HG03066 (cell line): ENCODE measurements at regions not wholly inside any gene's neighbourhood (a gene's known extent, or its start where the extent isn't known, plus 50 kb on each side); places are given as distances from the start of the nearest gene placed in this dataset.

ENCODE experiments used
- ATAC-seq: cut with Tn5 transposase; IDR thresholded peaks from one replicate; pipeline ENCODE4 v1.9.1; 2021; ENCODE audit warnings: low read depth; ENCODE audit not compliant: unreplicated experiment

DNA sequence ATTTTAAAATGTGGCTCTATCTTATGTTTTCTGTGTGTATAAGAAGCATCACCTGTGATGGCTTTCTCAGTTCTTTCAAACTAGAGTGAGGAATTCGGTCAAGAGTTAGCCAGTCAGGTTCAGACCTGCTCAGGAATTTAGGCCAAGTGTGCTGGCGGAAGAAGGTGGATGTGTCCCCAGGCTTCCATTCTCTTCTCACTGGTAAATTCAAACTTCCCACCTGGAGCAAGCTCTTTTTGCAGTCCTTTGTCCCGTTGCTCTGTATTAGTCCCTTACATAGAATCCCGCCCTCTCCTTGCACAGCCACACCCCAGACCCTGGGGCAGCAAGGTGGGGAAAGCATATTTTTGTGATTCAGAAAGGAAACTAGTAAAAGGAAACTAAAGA lies 124.7 kb upstream of the PWP1 start:
- no peak for ATAC-seq

GRCh38 chr12:107564946-107565345 lies 120.7 kb upstream of the PWP1 start:
- no peak for ATAC-seq

DNA sequence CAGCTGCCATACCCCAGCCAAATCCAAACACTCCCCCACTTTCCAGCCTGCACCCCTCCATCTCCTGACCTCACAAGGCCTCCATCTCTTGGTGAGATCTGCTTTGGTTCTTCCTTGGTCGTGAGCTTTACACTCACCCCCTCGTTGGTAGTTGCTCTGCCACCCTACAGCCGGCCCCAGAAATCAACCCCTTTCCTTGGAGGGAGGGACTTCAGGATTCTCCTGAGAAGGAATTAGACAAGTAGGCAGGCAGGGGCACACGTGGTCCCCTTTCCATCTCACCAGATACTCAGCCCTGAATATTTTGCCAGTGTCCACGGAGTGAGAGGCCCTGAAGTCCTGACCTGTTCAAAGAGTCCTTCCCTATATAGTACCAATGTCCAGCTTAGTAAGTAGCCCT lies 120.0 kb upstream of the PWP1 start:
- ATAC-seq, result no peak

DNA sequence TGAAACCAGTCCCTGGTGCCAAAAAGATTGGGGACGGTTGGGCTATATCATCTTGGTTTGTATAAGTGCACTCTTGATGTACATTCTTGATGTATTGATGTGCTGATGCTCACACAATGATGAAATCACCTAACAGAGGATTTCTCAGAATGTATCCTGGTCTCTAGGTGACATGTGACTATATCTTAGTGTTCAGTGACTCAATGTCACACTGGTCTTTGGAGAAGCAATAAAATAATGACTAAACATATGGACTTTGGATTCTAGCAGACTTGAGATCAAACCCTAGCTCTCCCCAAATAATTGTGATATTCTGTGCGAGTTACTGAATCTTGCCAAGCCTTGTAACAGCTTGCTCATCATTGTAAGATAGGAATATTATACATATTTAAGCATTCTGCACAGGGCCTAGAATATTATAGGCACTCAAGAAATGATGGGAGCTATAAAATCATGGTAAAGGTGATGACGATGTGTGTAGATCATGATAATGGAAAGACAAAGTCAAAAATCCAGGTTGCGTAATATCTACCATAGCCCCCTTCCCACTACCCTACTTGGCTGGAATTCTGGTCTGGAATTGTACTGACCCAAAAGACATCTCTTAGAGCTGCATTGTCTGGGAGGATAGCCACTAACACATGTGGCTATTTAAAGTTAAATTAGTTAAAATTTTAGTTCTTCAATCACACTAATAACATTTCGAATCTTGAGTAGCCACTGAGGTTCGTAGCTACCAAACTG lies 117.6 kb upstream of the PWP1 start:
- ATAC-seq, result no peak

DNA sequence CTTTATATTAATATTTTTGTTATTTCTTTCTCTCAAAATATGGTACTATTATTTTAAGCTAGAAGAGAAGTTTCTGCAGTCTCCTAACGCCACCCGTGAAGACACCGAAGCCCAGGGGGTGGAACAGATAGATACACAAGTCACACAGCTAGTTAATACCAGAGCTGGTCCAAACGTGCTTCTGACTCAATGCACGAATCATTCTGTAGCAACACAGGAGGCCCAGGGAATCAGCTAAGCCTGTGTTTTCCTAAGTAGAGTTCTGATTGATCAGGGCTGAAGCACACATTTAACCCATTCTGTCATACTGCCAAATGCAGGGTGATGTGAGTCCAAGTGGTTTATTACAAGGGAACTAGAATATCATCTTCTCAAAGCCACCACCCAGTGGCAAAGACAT lies 116.9 kb upstream of the PWP1 start:
- ATAC-seq, result no peak

DNA sequence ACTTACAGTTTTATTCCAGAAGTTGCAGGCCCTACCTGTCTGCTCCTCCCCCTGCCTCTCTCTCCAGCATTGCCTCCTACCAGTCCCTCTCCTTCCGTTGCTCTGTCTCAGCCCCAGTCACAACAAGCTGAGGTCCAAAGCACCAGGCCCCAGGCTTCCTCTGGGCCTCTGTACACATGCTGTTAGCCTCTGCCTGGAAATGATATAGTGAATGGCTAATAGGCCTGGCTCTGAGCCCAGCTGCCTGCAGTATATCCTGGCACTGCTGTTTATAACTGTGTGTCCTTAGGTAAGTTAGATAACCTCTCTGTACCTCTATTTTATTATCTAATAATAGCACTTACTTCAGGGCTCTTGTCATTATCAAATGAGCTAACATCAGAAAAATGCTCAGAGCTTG lies 114.9 kb upstream of the PWP1 start:
- no peak for ATAC-seq

DNA sequence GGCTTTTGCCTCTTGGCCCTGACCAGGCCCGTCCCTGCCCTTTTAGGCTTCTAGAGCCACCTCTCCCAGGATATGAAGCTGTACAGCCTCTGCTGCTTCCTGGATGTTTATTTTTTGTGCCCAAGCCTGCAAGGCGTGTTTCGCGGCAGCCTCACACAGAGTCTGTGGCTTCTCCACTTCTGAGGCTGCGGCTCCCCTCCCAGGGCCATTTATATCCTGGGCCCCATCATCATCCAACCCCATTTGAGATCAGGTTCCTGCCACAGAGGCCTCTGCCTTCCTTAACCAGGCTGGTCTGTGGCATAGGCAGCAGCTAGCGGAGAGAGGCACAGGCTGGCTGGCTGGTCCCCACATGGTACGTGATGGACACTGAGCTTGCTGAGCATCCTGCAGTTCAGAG lies 114.1 kb upstream of the PWP1 start:
- ATAC-seq, result no peak

- ATAC-seq, result no peak
Observed at GRCh38 chr12:107574691-107575090, 110.9 kb upstream of the PWP1 start.

DNA sequence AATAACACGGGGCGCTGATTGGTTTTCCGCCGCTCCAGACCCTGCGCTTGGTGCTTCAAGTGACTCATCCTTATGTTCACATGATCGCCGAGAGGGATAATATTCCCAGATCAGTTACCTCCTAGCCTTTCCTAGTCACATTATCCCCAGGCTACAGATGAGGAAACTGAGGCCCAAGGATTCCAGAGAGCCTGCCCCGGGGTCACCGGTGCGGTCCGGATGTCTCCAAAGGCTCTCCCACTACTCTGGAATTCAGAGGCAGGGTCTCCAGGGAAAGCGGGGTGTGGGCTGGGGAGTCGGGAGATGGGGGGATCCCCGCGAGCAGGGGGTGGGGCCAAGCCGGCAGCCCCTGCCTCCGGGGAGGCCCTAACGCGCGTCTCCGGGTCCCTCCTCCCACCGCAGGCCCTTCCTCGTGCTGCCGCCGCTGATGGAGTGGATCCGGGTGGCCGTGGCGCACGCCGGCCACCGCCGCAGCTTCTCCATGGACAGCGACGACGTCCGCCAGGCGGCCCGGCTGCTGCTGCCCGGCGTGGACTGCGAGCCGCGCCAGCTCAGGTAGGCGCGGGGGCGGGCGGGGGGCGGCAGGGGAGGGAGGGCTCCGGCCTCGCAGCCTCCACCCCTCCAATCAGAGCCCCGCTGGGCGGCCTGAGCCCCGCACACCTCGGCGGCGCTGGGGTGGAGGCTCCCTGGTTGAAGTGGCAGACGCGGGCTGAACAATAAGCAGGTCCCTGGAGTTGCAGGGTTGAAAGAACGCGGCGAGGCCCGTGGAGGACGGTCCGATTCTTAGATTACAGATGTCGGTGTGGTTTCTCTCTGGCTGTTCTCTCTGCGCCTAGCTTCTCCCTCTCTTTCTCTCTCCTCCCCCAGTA lies 104.6 kb upstream of the PWP1 start:
- no peak for ATAC-seq

DNA sequence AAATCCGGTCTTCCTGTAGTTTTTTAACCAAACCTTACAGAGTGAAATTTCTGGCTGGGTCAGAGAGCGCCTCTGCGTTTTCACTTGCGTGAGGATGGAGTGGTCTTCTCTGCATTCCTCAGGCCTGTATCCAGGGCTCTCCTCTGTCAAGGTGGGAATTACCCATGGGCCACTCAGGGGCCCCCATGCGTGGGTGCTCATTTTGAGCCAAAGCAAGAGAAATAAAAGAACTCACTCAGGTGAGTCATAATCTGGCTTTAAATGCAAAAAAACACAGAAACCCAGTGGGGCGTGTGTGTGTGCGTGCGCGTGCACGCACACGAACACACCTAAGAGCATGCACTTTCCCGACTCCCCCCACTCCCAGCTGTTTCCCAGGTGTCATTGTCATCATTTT lies 104.0 kb upstream of the PWP1 start:
- no peak for ATAC-seq

DNA sequence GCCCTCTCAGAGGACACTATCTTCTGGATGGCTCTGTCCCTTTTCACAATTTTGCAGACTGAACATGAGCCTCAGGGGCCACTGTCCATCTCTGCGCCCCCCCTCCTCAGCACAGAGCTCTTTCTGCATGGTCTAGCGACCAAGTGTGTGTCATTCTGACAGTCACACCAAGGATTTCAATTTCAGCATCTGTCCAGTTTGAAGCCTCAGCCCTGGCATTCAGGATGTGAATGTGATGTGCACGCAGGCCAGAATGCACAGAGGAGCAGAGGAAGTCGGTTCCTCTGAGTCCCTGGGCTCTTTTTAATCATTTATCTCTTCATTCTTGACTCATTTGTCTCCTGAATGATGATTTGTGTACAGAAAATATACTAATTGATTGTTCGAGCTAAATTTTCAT lies 102.0 kb upstream of the PWP1 start:
- ATAC-seq, result no peak

GRCh38 chr12:107584563-107584962 lies 101.0 kb upstream of the PWP1 start:
- no peak for ATAC-seq

DNA sequence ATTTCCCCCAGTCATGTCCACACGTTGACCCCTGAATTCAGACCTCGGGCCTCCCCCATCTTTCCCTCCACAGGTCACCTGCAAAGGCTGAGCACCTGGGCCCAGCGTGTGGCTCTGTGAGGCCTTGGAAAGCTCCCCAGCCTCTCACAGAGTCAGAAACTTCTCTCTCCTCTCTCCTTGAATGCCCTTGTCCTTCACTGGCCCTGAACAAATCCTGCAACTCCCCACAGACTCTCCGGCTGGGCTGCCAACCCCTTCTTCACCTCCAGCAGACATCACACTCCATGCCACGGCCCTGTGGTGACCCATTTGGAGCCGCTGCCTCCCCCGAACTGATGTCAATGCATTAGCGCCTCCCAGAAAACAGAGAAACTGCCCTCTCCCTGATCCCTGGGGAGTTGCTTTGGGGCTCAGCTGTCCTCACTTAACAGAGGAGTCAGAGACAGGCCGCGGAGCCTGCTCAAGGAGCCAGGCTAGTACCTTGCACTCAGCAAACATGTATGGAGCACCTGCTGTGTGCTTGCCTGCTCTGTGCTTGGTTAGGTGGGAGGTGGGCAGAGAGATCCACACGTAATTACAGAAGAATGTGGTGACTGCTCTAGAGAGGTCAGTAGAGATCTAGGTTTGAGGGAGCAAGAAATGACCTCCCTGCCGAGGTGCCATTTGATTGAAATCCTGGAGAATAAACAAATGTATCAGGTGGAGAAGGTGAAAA lies 99.2 kb upstream of the PWP1 start:
- no peak for ATAC-seq

GRCh38 chr12:107590413-107590812 lies 95.2 kb upstream of the PWP1 start:
- ATAC-seq, result no peak

- ATAC-seq, result no peak
Observed at GRCh38 chr12:107590814-107591375, 94.7 kb upstream of the PWP1 start.

DNA sequence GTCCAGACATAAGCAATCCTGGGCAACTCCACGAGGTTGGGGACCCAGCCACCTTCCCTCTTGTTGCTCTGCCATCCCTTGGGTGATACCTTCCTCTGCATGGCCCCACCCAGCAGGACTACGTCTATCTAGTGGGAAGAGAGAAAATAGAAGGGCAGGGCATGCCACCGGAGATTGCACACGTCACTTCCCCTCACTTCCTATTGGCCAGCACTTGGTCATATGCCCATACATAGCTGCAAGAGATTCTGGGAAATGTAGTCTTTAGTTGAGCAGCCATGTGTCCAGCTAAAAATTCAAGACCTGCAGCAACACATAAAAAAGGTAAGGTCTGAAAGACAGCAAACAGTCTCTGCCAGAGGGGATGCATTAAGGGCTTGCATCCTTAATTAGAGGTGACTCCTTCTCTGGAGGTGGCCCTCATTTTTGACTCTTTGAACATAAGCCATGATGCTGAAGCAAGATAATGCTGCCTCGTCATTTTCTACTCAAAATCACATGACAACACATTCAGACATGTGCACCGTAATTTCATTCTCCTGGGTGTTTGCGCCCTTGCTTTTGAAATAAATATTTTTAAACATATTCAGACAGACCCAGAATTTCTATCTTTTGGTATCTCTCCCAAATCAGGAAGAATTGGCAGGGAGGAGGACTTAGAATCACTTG lies 91.8 kb upstream of the PWP1 start:
- ATAC-seq, result no peak

DNA sequence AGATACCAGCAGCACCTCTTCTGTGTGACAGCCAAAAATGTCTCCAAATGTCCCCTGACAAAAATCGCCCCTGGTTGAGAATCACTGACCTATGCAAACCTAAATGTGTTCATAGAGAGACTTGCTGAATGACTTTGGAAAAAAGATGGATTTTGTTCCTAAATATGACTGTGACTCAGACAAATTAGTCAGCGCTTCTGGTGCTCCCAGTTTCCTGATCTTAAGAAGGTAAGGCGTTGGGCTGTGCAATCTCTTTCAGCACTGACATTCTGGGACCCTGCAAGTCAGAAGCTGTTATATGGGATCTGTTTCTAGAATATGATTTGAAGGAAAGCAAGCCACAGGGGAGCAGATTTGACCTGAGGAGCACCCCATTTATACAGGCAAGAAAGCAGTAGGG lies 90.6 kb upstream of the PWP1 start:
- ATAC-seq, result no peak

GRCh38 chr12:107597695-107598410 lies 87.7 kb upstream of the PWP1 start:
- ATAC-seq, result no peak

GRCh38 chr12:107598906-107599305 lies 86.7 kb upstream of the PWP1 start:
- no peak for ATAC-seq

GRCh38 chr12:107600581-107601144 lies 84.9 kb upstream of the PWP1 start:
- ATAC-seq, result no peak
